ENCODE measurements at regions not wholly inside any gene's neighbourhood (a gene's known extent, or its start where the extent isn't known, plus 50 kb on each side); places are given as distances from the start of the nearest gene placed in this dataset.

GRCh38 chr5:141760193-141760592, 78.2 kb upstream of the ARAP3 start:
- Histone ChIP-seq H4K20me1 (ENCODE audit: control insufficient read depth, insufficient read depth, low read length, poor library complexity, severe bottlenecking) (no peaks in the 10 kb centered on the region), H3K4me1 (ENCODE audit: control insufficient read depth in 2 of 2, insufficient read depth in 2 of 2, low read length in 2 of 2) (no peaks in the 10 kb centered on the region), H3K27ac (ENCODE audit: low read length in 2 of 2) (no peak overlapping the region), H2AFZ (ENCODE audit: insufficient read depth, low read depth, low read length, poor library complexity, severe bottlenecking) (no peak overlapping the region), H3K79me2 (ENCODE audit: control insufficient read depth, insufficient read depth, low read length) (no peaks in the 10 kb centered on the region), H3K36me3 (replicated peaks in 1 of 2; ENCODE audit: control extremely low read depth in 1 of 2, control insufficient read depth in 1 of 2, extremely low read depth in 1 of 2, insufficient read depth in 2 of 2, low read length in 1 of 2) (no peaks in the 10 kb centered on the region), H3K4me2 (replicated peaks; ENCODE audit: low read depth, low read length, poor library complexity, severe bottlenecking) (no peak overlapping the region), H3K9ac (ENCODE audit: low read length) (no peak overlapping the region), H3K27me3 (replicated peaks in 1 of 4; ENCODE audit: control extremely low read depth in 1 of 4, control insufficient read depth in 3 of 4, insufficient read depth in 4 of 4, low read length in 3 of 4) (peaks cover 0 to 74% (median 11%) of the 10 kb centered on the region in 4 experiments), H3K4me3 (ENCODE audit: control extremely low read depth in 1 of 5, extremely low read depth in 1 of 5, insufficient read depth in 1 of 5, low read depth in 2 of 5, low read length in 4 of 5) (no peak overlapping the region), H3K9me3 (ENCODE audit: control extremely low read depth in 1 of 3, control insufficient read depth in 2 of 3, insufficient read depth in 1 of 3, low read length in 2 of 3) (peaks cover 0 to 16% (median 0%) of the 10 kb centered on the region in 3 donors)
- Mint-ChIP-seq H3K4me1 (no peaks in the 10 kb centered on the region), H3K9me3 (ENCODE audit: insufficient read depth) (no peaks in the 10 kb centered on the region), H3K27me3 (peaks cover 65% of the 10 kb centered on the region), H3K4me3 (no peak overlapping the region), H3K27ac (no peak overlapping the region)
- POLR2A ChIA-PET, result no interaction called here
- 28% methylated on average over 3 of the region's 4 CpGs for WGBS (ENCODE audit: insufficient coverage)
- intact Hi-C loops (cut with micrococcal nuclease), result no loop called here
- no peak for ATAC-seq (ENCODE audit: low read depth)
- CTCF ChIA-PET, result interaction anchor here (0.7 kb wide), 1 partner anchor 68 kb away, joined by 3 read pairs; no protein-coding TSS in a partner anchor
- TF ChIP-seq CTCF (IDR thresholded peaks at IDR 0.05) (no peak), EZH2 (IDR thresholded peaks at IDR 0.05; ENCODE audit: borderline replicate concordance, insufficient read depth, low read depth, low read length, poor library complexity, severe bottlenecking) (no peak)
- DNase-seq, result no peak

GRCh38 chr5:141758310-141758998, 76.4 kb upstream of the ARAP3 start:
- Histone ChIP-seq H3K79me2 (ENCODE audit: control insufficient read depth, insufficient read depth, low read length) (no peaks in the 10 kb centered on the region), H3K9me3 (ENCODE audit: control extremely low read depth in 1 of 3, control insufficient read depth in 2 of 3, insufficient read depth in 1 of 3, low read length in 2 of 3) (peaks cover 0 to 30% (median 0%) of the 10 kb centered on the region in 3 donors), H3K27me3 (replicated peaks in 1 of 4; ENCODE audit: control extremely low read depth in 1 of 4, control insufficient read depth in 3 of 4, insufficient read depth in 4 of 4, low read length in 3 of 4) (peaks cover 0 to 88% (median 17%) of the 10 kb centered on the region in 4 experiments), H3K4me2 (replicated peaks; ENCODE audit: low read depth, low read length, poor library complexity, severe bottlenecking) (no peak overlapping the region), H3K36me3 (replicated peaks in 1 of 2; ENCODE audit: control extremely low read depth in 1 of 2, control insufficient read depth in 1 of 2, extremely low read depth in 1 of 2, insufficient read depth in 2 of 2, low read length in 1 of 2) (no peaks in the 10 kb centered on the region), H2AFZ (ENCODE audit: insufficient read depth, low read depth, low read length, poor library complexity, severe bottlenecking) (no peak overlapping the region), H3K4me1 (ENCODE audit: control insufficient read depth in 2 of 2, insufficient read depth in 2 of 2, low read length in 2 of 2) (no peaks in the 10 kb centered on the region), H3K9ac (ENCODE audit: low read length) (no peak overlapping the region), H3K4me3 (ENCODE audit: control extremely low read depth in 1 of 5, extremely low read depth in 1 of 5, insufficient read depth in 1 of 5, low read depth in 2 of 5, low read length in 4 of 5) (no peak overlapping the region), H3K27ac (ENCODE audit: low read length in 2 of 2) (no peak overlapping the region), H4K20me1 (ENCODE audit: control insufficient read depth, insufficient read depth, low read length, poor library complexity, severe bottlenecking) (no peaks in the 10 kb centered on the region)
- no peak for TF ChIP-seq EZH2 (IDR thresholded peaks at IDR 0.05; ENCODE audit: borderline replicate concordance, insufficient read depth, low read depth, low read length, poor library complexity, severe bottlenecking)
- no peak for TF ChIP-seq CTCF (IDR thresholded peaks at IDR 0.05)
- ChIA-PET CTCF (no interaction called here), POLR2A (no interaction called here)
- H3K27me3 Mint-ChIP-seq, result peaks cover 69% of the 10 kb centered on the region
- H3K4me1 Mint-ChIP-seq, result no peaks in the 10 kb centered on the region
- 19% methylated on average over 11 of the region's 22 CpGs for WGBS (ENCODE audit: insufficient coverage)
- ATAC-seq (ENCODE audit: low read depth), result no peak
- no peak for DNase-seq
- intact Hi-C loops (cut with micrococcal nuclease), result no loop called here
- H3K9me3 Mint-ChIP-seq (ENCODE audit: insufficient read depth), result no peaks in the 10 kb centered on the region
- no peak overlapping the region for H3K27ac Mint-ChIP-seq
- H3K4me3 Mint-ChIP-seq, result no peak overlapping the region

Data from B cell (primary cell).